B cell (primary cell): ENCODE measurements at regions not wholly inside any gene's neighbourhood (a gene's known extent, or its start where the extent isn't known, plus 50 kb on each side); places are given as distances from the start of the nearest gene placed in this dataset.

Experiments
- ATAC-seq: fragments of 200-7000 bp; cut with Tn5 transposase; one replicate; pipeline ENCODE4 v1.10.0; 2021; ENCODE audit warnings: low read depth, mild to moderate bottlenecking, moderate number of reproducible peaks, moderate library complexity
- CTCF ChIA-PET: fragments of 350-600 bp; sonication (Branson Sonifier 250); formaldehyde crosslinking; loops from one replicate; lab custom pipeline; 2021; ENCODE audit warnings: antibody characterized with exemption, inconsistent platforms; lab: Charles Lee
- POLR2A ChIA-PET: fragments of 350-600 bp; sonication (Branson Sonifier 250); formaldehyde crosslinking; loops from one replicate; lab custom pipeline; 2021; ENCODE audit warnings: antibody characterized with exemption; lab: Charles Lee
- DNase-seq: peaks from one replicate; pipeline ENCODE4 v3.0.0; 2013
- H2AFZ ChIP-seq: 2 replicates; pipeline ENCODE4 v1.6.1; 2012; ENCODE audit warnings: mild to moderate bottlenecking, low read depth, low read length; ENCODE audit not compliant: insufficient read depth, poor library complexity, severe bottlenecking
- H3K27ac ChIP-seq, 2 donors: 1 replicate in 1 of 2; 2 replicates in 1 of 2; pipeline ENCODE4 v1.5.1; 2012 to 2013; ENCODE audit warnings: low read length in 2 of 2, mild to moderate bottlenecking in 2 of 2, moderate library complexity in 1 of 2
- H3K27me3 ChIP-seq, 4 experiments: fragments of 200-600 bp in 1 of 4; sonication (generic) in 1 of 4; replicated peaks in 1 of 4; 1 replicate in 2 of 4; 2 replicates in 2 of 4; pipeline versions ENCODE4 v1.6.1 to v1.7.0; 2013 to 2016; ENCODE audit warnings: low read length in 3 of 4, mild to moderate bottlenecking in 2 of 4, mixed read lengths in 1 of 4, moderate library complexity in 1 of 4; ENCODE audit not compliant: insufficient read depth in 4 of 4, control insufficient read depth in 3 of 4; ENCODE audit errors: control extremely low read depth in 1 of 4
- H3K36me3 ChIP-seq, 2 experiments: replicated peaks in 1 of 2; 1 replicate in 1 of 2; 2 replicates in 1 of 2; pipeline versions ENCODE4 v1.6.1 to v1.7.1; 2013; ENCODE audit warnings: low read length in 1 of 2; ENCODE audit not compliant: insufficient read depth in 2 of 2, control insufficient read depth in 1 of 2; ENCODE audit errors: control extremely low read depth in 1 of 2, extremely low read depth in 1 of 2
- H3K4me1 ChIP-seq, 2 donors: fragments of 200-600 bp in 1 of 2; sonication (generic) in 1 of 2; 1 replicate in 1 of 2; 2 replicates in 1 of 2; pipeline versions ENCODE4 v1.5.1 to v1.6.1; 2013 to 2017; ENCODE audit warnings: low read length in 2 of 2; ENCODE audit not compliant: control insufficient read depth in 2 of 2, insufficient read depth in 2 of 2
- H3K4me2 ChIP-seq: replicated peaks from 2 replicates; pipeline ENCODE3; 2012; ENCODE audit warnings: mild to moderate bottlenecking, low read depth, low read length; ENCODE audit not compliant: poor library complexity, severe bottlenecking
- H3K4me3 ChIP-seq, 5 experiments: fragments of 200-600 bp in 1 of 5; sonication (generic) in 1 of 5; 1 replicate in 3 of 5; 2 replicates in 2 of 5; pipeline versions ENCODE4 v1.5.1 to v1.7.0; 2011 to 2016; ENCODE audit warnings: low read length in 4 of 5, mild to moderate bottlenecking in 4 of 5, low read depth in 2 of 5, control low read depth in 1 of 5, moderate library complexity in 1 of 5; ENCODE audit not compliant: insufficient read depth in 1 of 5; ENCODE audit errors: control extremely low read depth in 1 of 5, extremely low read depth in 1 of 5
- H3K79me2 ChIP-seq: fragments of 200-600 bp; sonication (generic); one replicate; pipeline ENCODE4 v1.6.0; 2016; ENCODE audit warnings: low read length; ENCODE audit not compliant: control insufficient read depth, insufficient read depth
- H3K9ac ChIP-seq: fragments of 200-600 bp; sonication (generic); 2 replicates; pipeline ENCODE4 v1.6.1; 2017; ENCODE audit warnings: mild to moderate bottlenecking, low read length, moderate library complexity
- H3K9me3 ChIP-seq, 3 donors: one replicate each; pipeline versions ENCODE4 v1.6.1 to v1.7.1; 2013; ENCODE audit warnings: low read length in 2 of 3; ENCODE audit not compliant: control insufficient read depth in 2 of 3, insufficient read depth in 1 of 3; ENCODE audit errors: control extremely low read depth in 1 of 3
- H4K20me1 ChIP-seq: 2 replicates; pipeline ENCODE4 v1.6.0; 2012; ENCODE audit warnings: mild to moderate bottlenecking, low read length; ENCODE audit not compliant: insufficient read depth, control insufficient read depth, poor library complexity, severe bottlenecking
- H3K27ac Mint-ChIP-seq: one replicate; pipeline ENCODE4 v1.8.0; 2021; ENCODE audit warnings: mixed read lengths
- H3K27me3 Mint-ChIP-seq: one replicate; pipeline ENCODE4 v1.8.0; 2021; ENCODE audit warnings: mixed read lengths
- H3K4me1 Mint-ChIP-seq: one replicate; pipeline ENCODE4 v1.8.0; 2021; ENCODE audit warnings: mixed read lengths
- H3K4me3 Mint-ChIP-seq: one replicate; pipeline ENCODE4 v1.8.0; 2021; ENCODE audit warnings: mixed read lengths
- H3K9me3 Mint-ChIP-seq: one replicate; pipeline ENCODE4 v1.8.0; 2022; ENCODE audit warnings: mixed read lengths; ENCODE audit not compliant: insufficient read depth
- CTCF ChIP-seq: fragments of 200-600 bp; IDR thresholded peaks from one replicate; pipeline ENCODE4 v1.8.0; 2022; ENCODE audit warnings: antibody characterized with exemption, mild to moderate bottlenecking
- EZH2 ChIP-seq: IDR thresholded peaks from 2 replicates; pipeline ENCODE4 v1.6.1; 2012; ENCODE audit warnings: borderline replicate concordance, low read depth, mild to moderate bottlenecking, moderate library complexity, low read length; ENCODE audit not compliant: insufficient read depth, poor library complexity, severe bottlenecking
- WGBS: methylation state at CpG from one replicate; pipeline ENCODE4 v1.1.5; 2013; ENCODE audit warnings: missing lambda C conversion rate; ENCODE audit not compliant: insufficient coverage; 5-methylcytosine and 5-hydroxymethylcytosine counted together
- intact Hi-C: fragments of 100-400 bp; cut with micrococcal nuclease; formaldehyde crosslinking; loops from one replicate; pipeline ENCODE4 v1.10.0; 2022

DNA sequence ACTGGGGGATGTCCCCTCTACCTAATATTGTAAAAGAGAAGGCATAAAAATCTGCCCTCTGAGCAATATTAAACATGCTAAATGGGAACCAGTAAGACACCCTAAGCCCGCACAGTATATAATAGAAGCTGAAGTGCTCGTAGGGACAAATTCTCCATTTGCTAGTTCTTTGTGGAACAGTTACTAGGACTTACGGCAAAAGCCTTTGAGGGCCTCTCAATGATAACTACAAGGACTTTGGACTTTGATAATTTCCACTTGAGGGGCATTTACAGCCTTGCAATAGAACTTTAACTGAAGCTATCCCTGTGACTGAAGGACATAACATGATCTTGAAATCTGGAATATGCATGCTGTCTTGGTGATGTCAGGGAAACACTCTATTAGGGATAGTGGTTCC, 111.5 kb upstream of the IFNG-AS1 start:
- Mint-ChIP-seq H3K9me3 (peaks cover 2% of the 10 kb centered on the region), H3K4me1 (peaks cover 14% of the 10 kb centered on the region), H3K4me3 (no peak overlapping the region), H3K27ac (no peak overlapping the region), H3K27me3 (peaks cover 6% of the 10 kb centered on the region)
- no peak for TF ChIP-seq EZH2
- no peak for TF ChIP-seq CTCF
- 94% methylated on average over 2 of the region's 3 CpGs for WGBS
- no peaks in the 10 kb centered on the region for H3K27me3 ChIP-seq
- no peaks in the 10 kb centered on the region for H3K36me3 ChIP-seq
- ATAC-seq (no peak), DNase-seq (no peak)
- CTCF ChIA-PET: no interaction called here
- no peak overlapping the region for H3K4me2 ChIP-seq
- H3K79me2 ChIP-seq: no peaks in the 10 kb centered on the region
- H3K4me3 ChIP-seq: no peak overlapping the region
- no peaks in the 10 kb centered on the region for H3K9me3 ChIP-seq
- POLR2A ChIA-PET: no interaction called here
- H4K20me1 ChIP-seq: no peaks in the 10 kb centered on the region
- H3K27ac ChIP-seq: no peak overlapping the region
- H3K9ac ChIP-seq: no peak overlapping the region
- peaks cover 8% of the 10 kb centered on the region in 2 donors for H3K4me1 ChIP-seq
- intact Hi-C loops: no loop called here
- H2AFZ ChIP-seq: no peak overlapping the region

GRCh38 chr12:67879937-67880336, 109.3 kb upstream of the IFNG-AS1 start:
- DNase-seq: no peak
- no peak for ATAC-seq
- H3K4me3 Mint-ChIP-seq: no peak overlapping the region
- Histone ChIP-seq H3K4me2 (no peak overlapping the region), H2AFZ (no peak overlapping the region), H3K4me3 (no peak overlapping the region), H3K36me3 (no peaks in the 10 kb centered on the region), H3K27me3 (no peaks in the 10 kb centered on the region), H3K9me3 (no peaks in the 10 kb centered on the region), H3K9ac (no peak overlapping the region), H3K4me1 (no peaks in the 10 kb centered on the region), H3K79me2 (no peaks in the 10 kb centered on the region), H3K27ac (no peak overlapping the region), H4K20me1 (no peaks in the 10 kb centered on the region)
- TF ChIP-seq CTCF: no peak
- TF ChIP-seq EZH2: no peak
- H3K9me3 Mint-ChIP-seq: no peaks in the 10 kb centered on the region
- H3K4me1 Mint-ChIP-seq: no peaks in the 10 kb centered on the region
- intact Hi-C loops: no loop called here
- peaks cover 17% of the 10 kb centered on the region for H3K27me3 Mint-ChIP-seq
- POLR2A ChIA-PET: no interaction called here
- WGBS: 100% methylated on average over 3 of the region's 5 CpGs
- CTCF ChIA-PET: interaction anchor here (0.9 kb wide), 1 partner anchor 86 kb away, joined by 3 read pairs; no protein-coding TSS in a partner anchor
- H3K27ac Mint-ChIP-seq: no peak overlapping the region
